Activated CD4-positive, alpha-beta T cell treated with anti-CD3 and anti-CD28 coated beads, Interleukin-2, amount 50 U/mL, for 4 hours (primary cell): ENCODE measurements at regions not wholly inside any gene's neighbourhood (a gene's known extent, or its start where the extent isn't known, plus 50 kb on each side); places are given as distances from the start of the nearest gene placed in this dataset.

ENCODE experiments used
- DNase-seq, 2 experiments: peaks; one replicate each; pipeline ENCODE4 v3.0.0-alpha.2; 2020

- no peak for DNase-seq
Measured at GRCh38 chr10:2949221-2949947, 118.0 kb upstream of the PFKP start.

- DNase-seq, result no peak
Measured at GRCh38 chr10:2948127-2948854, 119.1 kb upstream of the PFKP start.

- no peak for DNase-seq
Measured at GRCh38 chr10:2944788-2945187, 122.6 kb upstream of the PFKP start.

GRCh38 chr10:2943932-2944614 lies 123.3 kb upstream of the PFKP start:
- DNase-seq, result no peak

DNA sequence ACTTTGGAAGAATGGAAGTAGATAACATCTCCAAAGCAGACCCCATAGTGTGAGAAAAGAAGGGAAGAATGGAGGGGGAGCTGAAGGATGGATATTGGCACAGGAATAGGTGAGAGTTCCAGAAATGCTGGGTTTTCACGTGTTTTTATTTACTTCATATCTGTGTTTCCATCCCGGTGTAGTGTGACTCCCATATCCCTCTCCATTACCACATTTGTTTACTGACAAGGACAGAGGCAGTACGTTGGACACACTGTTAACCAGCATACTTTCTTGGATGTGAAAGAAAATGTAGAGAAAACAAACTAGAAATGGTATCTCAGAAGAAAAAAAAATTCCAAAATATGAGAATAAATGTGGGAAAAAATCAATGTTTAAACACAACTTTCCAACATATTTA lies 124.4 kb upstream of the PFKP start:
- DNase-seq, result no peak

GRCh38 chr10:2938869-2939268 lies 128.5 kb upstream of the PFKP start:
- no peak for DNase-seq

DNA sequence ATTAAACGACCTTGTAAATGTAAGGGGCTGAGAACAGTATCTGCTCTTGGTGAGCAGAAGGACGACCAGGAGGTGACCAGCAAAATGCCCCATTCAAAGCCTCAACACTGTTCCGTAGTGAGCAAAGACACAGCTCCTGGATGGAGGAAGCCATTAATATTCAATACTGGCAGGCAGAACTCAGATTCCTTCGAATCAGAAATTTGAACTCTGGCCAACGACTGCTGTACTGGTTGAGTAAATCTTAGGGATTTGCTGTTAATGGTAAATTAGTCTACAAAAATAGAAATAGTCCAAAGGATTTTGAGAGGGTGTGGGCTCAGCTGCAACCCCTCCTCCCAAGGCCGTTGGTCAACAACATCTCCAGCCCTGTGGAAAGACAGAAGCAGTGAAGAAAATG lies 130.5 kb upstream of the PFKP start:
- DNase-seq, result no peak

- DNase-seq, result no peak
Measured at GRCh38 chr10:2935647-2936386, 131.5 kb upstream of the PFKP start.

GRCh38 chr10:2933924-2934323 lies 133.4 kb upstream of the PFKP start:
- no peak for DNase-seq

GRCh38 chr10:2933519-2933918 lies 133.8 kb upstream of the PFKP start:
- no peak for DNase-seq

DNA sequence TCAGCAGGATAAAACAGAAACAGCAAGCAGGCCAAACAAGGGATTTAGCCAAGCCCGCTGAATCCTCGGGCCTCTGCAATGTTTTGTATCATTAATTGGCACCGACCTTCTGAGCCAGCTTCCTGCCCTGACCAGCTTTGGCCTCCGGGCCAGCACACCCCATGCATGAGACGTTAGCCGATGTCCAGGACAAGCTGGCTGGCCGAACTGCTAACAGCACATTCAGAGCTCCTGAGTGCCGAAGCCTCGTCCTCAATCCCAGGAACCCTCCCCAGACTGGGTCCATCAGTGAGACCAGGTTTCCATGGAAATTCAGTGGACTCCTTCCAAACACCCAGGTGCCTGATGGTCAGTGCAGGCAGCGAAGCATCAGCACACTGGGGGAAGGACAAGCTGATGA lies 134.3 kb upstream of the PFKP start:
- DNase-seq, result no peak

GRCh38 chr10:2929480-2930258 lies 137.7 kb upstream of the PFKP start:
- DNase-seq, result no peak

DNA sequence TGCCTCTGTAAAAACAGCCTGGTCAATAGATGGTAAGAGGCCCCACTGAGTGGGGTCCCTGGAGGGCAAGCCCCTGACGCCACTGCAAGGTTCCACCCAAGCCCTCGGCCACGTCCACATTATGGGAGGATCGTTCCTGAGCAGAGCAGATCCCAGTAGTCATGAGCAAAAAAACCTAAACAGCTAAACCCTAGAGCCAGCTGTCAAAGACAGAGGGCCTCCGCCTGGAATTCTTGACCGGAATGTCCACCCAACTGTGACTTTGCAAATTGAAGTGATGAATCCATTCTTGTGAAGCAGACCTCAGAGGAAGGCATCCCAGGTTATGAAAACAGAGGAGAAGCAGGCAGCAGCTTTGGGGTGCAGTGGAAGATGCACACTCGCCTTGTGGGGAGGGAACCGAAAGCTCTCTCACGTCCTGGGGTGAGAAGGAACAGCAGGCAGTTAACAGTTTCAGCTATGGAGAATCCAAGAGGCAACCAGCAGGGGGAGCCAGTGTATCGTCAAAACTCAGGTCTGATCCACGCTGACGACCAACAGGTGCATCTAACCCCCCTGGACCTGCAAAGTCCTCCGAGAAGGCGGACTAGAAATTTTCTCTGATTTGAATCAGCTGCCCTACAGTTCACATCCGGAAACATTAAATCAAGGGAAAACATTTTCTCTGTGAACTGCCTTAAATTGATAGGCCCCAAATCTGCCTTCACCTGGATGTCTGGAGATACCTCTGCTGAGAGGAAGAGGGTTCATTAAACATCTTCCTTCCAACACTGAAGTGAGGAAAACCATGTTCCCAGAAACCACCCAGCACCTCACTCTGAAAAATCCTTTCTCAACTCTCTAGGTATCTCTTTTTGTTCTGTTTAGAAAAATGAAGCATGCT lies 139.1 kb upstream of the PFKP start:
- DNase-seq, result peak; percentile 36 to 45

- DNase-seq, result no peak
Measured at GRCh38 chr10:2926918-2927660, 140.3 kb upstream of the PFKP start.

DNA sequence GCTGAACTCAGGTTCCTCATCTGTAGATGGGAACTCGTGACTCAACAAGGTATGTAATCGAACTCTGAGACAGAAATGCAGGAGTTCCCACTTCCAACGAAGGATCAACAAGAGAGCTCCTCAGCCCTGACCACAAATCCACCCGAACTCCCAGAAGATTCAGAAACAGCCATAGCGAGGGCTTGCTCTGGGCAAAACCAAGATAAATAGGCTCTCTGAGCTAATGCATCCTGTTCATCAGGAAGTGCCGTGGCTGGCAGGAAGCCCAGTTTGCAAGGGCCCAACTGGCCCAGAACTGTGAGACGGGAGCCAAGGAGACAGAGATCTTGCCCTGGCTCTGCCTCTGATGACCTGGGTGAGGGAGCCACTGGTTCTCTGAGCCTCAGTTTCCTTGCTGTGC lies 141.7 kb upstream of the PFKP start:
- DNase-seq, result no peak

GRCh38 chr10:2924431-2924830 lies 142.9 kb upstream of the PFKP start:
- DNase-seq, result no peak

GRCh38 chr10:2921956-2922680 lies 145.2 kb upstream of the PFKP start:
- no peak for DNase-seq

DNA sequence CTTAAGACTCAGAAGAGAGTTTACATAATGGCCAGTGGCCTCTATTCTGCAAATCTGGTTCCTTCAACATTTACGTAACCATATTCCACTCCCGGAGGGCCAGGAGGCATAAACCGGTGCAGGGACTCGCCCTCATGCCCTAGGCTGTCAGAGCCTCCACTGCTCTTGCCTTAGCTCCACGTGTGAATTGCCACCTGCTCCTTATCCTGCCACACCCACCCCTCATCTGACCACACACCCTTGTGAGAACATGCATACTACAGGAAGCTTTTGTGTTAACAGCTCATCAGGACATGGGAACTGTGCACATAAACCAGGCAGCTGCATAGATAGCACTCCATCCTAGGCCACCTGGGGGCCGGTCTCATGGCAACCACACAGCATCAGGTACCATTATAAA lies 146.7 kb upstream of the PFKP start:
- DNase-seq, result no peak

- no peak for DNase-seq
Measured at GRCh38 chr10:2920168-2920567, 147.2 kb upstream of the PFKP start.

GRCh38 chr10:2919016-2919415 lies 148.3 kb upstream of the PFKP start:
- DNase-seq, result no peak
